HG02938 (cell line): ENCODE measurements at regions not wholly inside any gene's neighbourhood (a gene's known extent, or its start where the extent isn't known, plus 50 kb on each side); places are given as distances from the start of the nearest gene placed in this dataset.

Experiments used
- ATAC-seq: cut with Tn5 transposase; IDR thresholded peaks from one replicate; pipeline ENCODE4 v1.9.1; 2021; ENCODE audit warnings: mild to moderate bottlenecking, moderate library complexity; ENCODE audit not compliant: unreplicated experiment

DNA sequence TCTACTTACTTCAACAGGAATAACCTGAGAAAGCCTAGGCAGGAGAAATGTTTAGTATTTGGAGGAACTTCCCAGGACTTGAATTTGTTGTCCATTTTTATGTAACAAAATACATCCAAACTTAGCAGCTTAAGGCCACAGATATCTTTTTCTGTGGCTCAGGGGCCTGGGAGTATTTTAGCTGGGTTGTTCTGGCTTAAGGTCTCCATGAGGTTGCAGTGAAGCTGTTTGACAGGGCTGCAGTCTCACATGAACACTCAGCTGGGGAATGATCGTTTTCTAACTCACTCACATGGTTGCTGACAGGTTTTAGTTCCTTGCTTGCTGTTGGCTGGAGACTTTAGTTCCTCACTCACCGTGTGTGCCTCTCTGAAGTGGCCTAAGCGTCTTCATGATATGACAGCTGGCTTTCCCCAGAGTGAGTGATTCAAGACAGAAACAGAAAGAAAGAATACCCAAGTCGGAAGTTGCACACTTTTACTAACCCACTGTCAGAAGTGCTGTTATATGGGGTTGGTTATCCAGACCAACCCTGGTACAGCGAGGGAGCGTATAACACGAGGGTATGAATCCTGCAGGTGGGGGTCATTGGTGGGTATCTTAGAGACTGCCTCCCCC is 229.7 kb upstream of the TBL1XR1 start:
- peak; percentile 100 for ATAC-seq

DNA sequence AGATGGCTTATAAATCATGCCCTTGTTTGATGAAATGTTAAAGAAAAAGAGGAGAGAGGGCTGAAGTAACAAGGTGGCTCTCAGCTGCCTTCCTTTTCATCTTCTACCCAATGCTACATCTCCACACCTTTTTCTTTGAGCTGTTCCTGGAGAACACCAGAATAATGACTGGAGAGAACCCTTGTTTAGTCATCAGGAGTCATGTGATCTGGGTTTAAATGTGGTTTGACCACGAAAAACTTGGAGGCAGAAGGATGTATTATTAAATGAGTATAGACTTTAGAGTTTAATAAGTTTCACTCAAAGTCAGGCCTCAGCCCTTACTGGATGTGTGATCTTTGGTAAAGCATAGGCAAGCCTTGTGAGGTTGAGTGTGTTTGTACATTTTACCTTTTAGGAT is 230.3 kb upstream of the TBL1XR1 start:
- ATAC-seq = peak; percentile 7

DNA sequence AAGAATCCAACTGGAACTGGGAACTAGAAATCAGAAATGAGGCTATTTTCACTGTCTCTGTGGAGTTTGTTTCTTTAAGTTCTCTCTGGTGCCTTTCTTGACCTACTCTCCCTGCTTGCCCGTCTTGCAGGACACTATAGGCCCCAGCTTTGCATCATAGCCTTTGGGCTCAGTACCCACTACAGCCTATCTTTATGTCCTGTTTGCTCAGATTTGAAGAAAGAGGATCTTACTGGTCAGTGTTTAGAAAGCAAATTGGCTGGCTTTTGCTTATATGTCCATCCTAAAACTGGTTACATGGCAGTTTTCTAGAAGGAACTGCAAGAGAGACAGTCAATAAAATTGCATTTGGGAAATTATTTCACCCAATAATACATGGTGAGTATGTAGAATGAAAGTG is 231.8 kb upstream of the TBL1XR1 start:
- no peak for ATAC-seq

DNA sequence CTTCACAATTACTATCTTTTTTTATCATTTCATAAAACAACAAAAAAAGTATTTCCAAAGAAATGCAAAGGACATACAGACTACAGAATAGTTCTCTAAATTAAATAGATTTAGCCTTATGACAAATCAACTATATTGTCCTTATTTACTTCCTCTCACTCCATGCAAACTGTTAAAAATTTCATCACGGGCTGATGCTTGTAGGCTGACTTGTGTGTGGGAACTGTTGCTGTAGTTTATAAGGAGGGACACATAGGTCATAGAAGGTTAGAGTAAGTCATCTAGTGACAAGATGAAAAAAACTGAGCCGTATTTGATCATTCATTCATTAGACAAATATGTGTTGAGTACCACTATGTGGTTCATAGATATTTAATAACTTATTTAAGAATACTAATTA is 232.5 kb upstream of the TBL1XR1 start:
- ATAC-seq = no peak

DNA sequence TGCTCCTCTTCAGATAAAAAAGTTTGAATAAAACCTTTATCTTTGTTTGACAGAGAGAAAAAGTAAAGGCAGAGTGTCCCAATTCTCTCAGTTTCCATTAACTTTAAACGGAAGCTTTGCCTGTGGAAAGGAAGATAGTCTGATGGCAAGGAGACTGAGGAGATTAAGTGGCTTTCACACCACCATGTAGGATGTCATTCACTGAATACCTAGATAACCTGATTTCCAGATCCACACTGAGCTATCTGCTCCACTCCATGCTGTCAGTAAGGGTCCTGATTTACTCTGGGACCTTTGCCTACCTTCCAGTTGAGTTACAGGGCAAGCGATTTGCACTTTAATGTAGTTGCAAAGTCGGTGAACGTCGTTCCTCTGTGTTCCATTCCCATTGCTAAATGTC is 233.4 kb upstream of the TBL1XR1 start:
- ATAC-seq = no peak

DNA sequence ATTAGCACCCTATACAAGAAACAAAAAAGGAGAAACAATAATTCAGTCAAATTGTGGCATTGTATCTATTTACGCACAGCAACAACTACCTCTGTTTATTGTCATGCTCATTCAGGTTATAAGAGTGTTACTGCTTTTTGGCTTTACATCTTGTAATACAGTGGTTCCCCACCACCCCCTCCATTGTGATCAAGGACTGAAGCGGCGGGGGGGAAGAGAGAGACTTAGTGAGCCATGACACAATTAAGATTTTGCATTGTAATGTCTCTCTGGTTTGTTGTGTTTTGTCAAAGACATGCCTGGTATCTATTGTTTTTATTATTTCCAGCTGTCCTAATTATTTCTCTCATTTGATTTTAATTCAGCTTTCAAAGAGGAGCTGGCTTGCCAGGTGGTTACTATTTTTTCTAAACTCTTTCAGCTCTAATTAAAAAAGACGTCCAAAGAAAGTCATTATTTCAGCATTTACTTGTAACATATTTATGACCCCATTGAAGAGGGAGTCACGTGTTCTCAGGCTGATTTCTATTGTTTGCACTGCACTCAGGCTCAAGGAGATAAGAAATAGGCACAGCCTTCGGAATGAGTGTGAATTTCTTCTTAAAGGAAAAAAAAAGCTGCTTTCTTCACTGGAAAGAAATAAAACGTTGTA is 234.4 kb upstream of the TBL1XR1 start:
- ATAC-seq = no peak

DNA sequence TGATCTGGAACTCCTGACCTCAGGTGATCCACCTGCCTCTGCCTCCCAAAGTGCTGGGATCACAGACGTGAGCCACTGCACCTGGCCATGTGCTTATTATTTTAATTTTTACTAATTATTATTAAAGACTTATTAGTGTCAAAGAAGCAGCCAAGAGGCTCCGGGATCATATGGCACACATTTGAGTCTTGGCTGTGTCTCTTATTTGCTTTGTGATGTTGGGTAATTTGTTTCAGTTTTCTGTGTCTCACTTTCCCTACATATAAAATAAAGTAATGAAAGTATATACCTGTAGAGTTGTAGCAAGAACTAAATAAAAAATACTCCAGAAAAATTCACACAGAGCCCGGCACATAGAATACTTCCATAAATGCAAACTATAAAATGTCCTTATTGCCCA is 238.0 kb upstream of the TBL1XR1 start:
- no peak for ATAC-seq

DNA sequence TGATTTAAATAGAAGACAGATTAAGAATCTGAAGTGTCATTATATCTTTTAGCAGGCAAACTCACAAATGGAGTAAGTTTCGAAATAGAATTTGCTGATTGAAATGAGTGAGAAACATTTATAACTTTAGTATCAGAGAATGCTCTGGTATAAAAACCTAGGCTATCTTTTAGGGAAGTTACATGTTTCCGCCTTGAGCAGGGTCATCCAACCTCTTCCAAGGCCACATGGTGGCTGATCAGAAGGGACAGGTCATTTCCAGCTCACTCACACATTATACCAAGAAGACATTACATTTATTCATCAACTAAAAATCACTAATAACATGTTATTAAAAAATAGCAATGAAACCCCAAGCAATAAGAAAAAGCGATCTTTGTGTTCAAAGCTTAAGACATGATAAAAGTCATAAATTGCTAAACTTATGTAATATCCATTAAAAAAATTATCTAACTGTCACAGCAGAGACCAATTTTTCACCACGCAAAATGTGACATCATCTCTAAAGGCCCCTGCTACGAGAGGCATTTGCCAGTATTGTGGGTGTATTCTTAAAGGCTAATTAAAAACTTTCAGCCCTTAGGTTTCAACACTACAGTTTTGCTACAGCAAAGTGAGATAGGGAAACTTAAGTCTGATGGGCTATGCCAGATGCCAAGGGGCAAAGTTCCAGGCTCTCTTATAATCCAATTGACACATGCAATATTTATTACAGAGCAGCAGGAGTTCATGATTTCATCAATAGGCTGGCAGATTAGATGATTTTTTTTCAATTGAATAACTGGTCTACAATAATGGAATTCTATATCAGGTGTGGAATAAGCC is 240.4 kb upstream of the TBL1XR1 start:
- no peak for ATAC-seq

DNA sequence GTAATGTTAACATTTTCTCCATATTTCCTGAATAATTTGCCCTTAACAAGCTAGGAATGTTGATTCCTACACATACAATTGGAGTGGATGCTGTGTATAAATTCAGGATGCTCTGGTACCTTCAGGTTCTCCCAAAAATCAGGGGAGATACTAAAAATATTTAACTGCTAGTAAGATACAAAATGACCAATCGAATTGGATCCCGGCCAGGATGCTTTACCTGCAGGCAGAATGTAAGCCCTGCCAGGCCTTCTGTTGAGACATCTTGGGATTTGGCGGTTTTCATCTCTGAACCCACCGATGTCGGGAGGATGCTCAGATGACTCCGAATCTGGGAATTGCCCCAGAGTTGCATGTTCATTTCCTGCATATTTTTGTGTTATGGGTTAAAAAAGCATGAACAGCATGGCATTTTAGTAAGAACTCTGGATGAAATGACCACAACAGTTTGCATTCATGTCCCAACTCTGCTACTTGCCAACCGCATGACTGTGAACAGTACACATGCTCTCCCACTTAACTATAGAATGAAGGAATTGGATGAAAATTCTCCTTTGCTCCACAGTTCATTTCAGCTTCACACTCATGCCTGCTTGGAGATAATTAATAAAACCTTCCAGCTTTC is 241.4 kb upstream of the TBL1XR1 start:
- ATAC-seq = no peak

DNA sequence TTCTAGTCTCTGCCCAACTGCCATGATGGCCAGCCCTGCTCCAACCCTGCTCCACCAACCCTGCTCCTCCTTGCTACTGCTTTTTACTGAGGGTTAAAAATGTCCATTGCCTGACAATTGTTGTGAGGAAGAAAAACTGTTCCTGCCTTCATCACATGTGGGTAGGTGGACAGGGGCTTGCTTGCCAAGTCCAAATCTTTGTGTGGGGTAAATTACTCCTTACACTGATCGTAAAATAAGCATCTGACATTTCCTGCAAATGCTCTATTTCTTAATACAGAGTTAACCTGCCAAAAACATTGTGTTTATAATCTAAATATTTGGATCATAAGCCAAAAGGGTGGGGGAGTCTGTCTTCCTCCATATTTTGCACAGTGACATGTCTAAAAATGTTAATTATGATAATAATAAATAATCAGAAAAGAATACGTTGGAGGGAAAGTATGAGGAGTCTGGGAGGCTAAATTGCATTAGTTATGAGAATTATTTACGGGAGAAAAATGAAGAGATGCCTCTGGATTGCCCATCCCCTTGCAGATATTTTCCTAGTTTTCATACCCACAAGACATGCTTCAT is 242.5 kb upstream of the TBL1XR1 start:
- ATAC-seq = no peak

DNA sequence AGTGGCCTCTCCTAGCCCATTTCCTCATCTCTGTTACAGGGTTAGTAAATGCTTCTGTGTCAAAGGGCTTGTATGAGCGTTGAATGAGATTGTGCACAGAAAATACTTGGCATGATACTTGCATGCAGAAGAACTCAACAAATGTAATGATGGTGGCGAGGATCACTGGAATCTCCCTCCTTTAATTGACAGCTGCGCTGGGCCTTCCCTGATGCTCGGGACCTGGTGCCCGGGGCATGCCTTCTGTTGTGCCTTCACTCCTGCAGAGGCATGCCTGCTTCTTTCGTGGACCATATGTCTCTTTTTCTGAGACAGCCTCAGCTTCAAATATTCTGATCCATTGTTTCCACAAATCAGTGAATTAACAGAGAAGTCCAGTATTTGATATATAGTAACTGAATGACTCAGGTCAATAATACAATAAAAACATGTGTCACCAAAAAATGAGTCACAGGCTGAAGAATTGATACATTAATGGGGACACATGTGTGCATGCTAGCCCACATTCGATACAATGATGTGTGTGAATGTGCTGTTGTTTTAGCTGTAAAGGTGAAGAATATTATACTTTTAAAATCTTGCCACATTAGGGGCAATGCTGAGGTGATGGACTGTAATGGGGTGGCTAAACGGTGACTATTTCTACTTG is 243.3 kb upstream of the TBL1XR1 start:
- ATAC-seq = no peak

DNA sequence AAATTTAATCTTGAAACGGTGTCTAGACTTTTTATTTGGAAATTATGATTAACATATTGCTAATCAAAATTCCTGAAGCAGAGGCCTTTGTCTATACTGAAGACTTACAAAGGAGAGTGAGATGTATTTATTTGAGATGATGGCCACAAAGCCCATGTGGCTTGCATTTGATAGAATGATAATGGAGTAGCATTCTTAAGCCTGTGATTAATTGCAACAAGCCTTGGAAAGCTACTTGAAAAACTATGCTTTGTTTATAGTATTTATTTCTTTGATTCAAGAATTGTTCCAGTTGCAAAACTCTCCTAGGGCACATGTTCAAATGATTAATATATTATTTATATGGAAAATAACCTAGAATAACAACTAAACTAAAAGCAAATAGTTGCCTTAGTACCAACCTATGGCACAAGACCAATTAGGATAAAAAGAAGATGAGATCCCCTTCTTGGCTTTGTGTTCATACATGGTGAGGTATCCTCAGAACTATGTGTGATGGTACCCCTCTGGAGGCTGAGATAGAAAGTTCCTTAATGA is 244.1 kb upstream of the TBL1XR1 start:
- no peak for ATAC-seq

DNA sequence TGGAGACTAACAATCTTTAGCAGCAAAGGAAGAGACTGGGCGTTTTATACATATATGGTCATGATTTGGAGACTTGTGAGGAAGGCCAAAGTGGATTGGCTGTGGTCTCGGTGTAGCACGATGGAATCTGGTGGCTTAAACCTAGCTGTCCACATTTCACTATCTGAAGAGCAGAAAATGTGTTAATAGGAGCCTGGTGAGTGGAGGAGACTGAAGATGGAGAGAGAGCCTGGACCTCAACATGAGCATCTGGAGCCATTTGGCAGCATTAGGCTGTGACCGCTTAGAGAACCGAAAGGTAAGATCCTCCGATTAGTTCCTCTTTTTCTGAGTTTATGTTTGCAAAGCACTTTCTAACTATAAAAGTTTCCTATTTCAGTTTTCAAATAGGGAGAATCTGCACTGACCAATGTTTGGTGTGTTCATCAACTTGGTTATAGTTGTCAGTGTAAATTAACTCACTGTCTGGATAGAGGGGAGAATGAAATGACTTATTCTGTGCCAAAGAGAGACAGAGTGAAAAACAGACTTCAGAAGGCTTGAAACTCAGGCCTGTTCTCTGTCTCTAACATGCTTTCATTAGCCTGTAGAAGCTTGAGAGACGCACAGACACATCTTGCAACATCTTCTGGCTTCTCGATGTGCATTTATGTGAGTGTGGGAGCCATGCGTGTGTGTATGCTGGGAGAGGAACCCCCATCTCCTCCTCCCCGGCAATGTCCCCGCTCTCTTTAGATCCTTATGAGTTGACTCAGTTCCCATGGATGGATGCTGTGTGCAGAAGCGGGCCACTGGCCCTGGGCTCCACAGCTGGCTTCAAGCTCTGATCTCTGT is 244.7 kb upstream of the TBL1XR1 start:
- ATAC-seq = peak; percentile 98

DNA sequence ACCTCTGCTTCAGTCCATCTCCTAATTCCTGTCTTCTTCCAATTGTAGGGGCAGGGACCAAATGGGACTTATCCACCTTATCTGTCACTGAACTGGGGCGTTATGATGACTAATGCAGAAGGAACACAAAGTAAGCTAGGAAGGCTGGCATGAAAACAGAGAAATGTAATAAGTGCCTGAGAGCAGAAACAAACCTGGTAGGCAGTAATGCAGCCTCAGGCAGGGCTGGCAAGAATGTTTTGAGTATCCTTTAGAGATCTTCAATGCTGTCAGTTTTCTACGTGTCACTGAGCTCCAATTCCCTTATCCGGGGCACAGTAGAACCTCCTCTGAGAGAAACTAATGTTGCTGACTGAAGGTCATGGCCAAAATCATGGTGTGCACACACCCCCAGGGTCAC is 246.2 kb upstream of the TBL1XR1 start:
- ATAC-seq = no peak

DNA sequence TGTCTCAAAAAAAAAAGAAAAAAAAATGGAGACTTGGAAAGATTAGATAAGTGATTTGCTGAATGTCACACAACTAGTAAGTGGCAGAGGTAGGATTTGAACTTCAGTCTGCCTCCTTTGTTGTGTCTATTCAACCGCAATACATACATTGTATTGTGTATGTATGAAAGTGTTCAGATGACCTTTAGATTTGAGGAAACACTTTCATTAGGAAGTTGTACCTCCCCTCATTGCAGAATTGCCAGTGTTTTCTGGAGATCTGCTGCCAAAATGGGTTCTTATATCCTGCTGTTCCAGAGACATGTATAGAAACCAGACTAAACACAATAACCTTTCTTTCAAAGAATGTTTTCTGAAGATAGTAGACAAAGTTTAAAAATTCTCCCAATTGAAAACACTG is 247.4 kb upstream of the TBL1XR1 start:
- no peak for ATAC-seq

DNA sequence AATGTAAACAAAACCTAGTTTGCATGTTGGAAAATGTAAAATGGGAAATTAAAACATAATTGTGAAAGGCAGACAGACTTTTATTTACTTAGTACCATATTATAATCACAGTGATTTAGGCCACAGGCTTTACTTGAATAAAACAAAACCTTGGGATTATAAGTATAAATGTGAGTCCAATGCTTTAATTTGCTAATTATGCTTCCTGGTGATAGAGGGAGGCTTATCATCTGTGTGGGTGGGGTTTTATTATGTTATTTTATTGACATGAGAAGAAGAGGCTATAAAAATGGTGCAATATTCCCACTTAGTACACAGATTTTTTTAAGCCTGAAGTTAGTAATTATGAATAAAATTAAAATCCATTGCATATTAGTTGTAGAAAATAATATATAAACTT is 248.3 kb upstream of the TBL1XR1 start:
- ATAC-seq = no peak

DNA sequence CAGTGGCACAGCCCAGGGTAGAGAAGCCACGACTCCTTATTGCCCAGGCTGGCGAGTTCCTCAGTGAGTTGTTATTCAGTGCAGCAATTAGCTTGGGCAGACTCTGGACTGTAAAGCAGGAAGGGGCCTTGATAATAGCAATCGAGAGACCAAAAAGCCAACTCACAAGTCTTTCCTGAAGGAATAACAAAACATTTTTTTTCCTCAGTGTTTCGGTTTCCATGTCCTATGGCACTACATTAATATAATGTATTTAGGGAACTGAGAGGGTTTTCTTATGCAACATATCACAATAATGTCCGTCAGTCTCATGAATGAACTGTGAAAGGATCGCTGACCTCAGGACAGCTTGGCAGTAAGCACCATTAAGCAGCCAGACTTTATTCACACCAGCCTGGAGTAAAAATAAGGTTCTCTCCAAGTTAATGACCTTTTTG is 248.9 kb upstream of the TBL1XR1 start:
- no peak for ATAC-seq

DNA sequence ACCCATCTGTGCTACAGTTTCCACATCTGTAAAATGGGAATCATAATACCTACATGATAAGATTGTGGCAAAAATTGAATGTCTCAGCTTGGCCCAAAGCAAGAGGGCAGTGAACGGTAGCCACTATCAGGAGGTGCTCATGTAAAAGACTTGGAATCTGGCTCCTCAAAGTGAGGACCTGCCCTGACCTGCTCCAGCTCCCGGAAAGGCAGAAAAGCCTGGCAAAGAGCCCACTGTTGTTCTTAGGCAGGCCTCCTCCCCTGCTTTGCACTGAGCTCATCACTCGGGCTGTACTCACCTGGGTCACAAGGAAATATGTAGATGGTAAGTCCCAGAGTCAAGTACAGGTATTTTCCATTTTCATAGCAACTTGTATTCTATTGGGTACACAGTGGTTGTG is 250.7 kb upstream of the TBL1XR1 start:
- ATAC-seq = no peak

DNA sequence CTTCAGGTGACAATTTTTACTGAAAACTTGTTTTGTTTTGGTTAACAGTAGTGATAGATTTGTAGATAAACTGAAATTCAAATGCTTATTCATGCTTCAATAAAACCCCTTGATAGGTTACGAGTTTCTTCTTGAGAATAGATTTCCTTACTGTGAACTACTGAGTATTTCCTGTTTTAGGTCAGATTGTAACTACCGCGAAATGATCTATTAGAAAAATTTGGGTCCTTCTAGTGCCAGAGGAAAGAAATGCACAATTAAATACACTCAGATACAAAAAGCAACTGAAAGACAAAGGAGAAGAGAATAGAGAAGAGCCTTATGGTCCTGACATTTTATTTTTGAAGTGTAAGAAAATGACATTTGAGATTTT is 251.7 kb upstream of the TBL1XR1 start:
- peak; percentile 38 for ATAC-seq
